WTC11 (cell line): ENCODE measurements at regions not wholly inside any gene's neighbourhood (a gene's known extent, or its start where the extent isn't known, plus 50 kb on each side); places are given as distances from the start of the nearest gene placed in this dataset.

ENCODE experiments used
- ATAC-seq: fragments of 200-7000 bp; cut with Tn5 transposase; 2 replicates; pipeline ENCODE4 v1.10.0; 2021; ENCODE audit warnings: mild to moderate bottlenecking, moderate library complexity
- CTCF ChIA-PET: fragments of 300-600 bp; sonication (Branson Sonifier 250); formaldehyde crosslinking; loops from one replicate; lab custom pipeline; 2021; ENCODE audit warnings: antibody characterized with exemption; lab: Charles Lee
- POLR2A ChIA-PET: fragments of 350-600 bp; sonication (Branson Sonifier 250); formaldehyde crosslinking; loops from one replicate; lab custom pipeline; 2021; ENCODE audit warnings: antibody characterized with exemption; lab: Charles Lee
- DNase-seq: peaks from one replicate; pipeline ENCODE4 v3.0.0; 2021; ENCODE audit warnings: low spot score
- H3K27ac Mint-ChIP-seq: 2 replicates; pipeline ENCODE4 v1.8.0; 2021; ENCODE audit warnings: mixed read lengths
- H3K27me3 Mint-ChIP-seq: 2 replicates; pipeline ENCODE4 v1.8.0; 2021; ENCODE audit warnings: low read depth, mild to moderate bottlenecking, moderate library complexity, mixed read lengths
- H3K36me3 Mint-ChIP-seq: 2 replicates; pipeline ENCODE4 v1.8.0; 2021; ENCODE audit warnings: mixed read lengths
- H3K4me1 Mint-ChIP-seq: 2 replicates; pipeline ENCODE4 v1.8.0; 2022; ENCODE audit warnings: mixed read lengths
- H3K4me3 Mint-ChIP-seq: 2 replicates; pipeline ENCODE4 v1.8.0; 2021; ENCODE audit warnings: mild to moderate bottlenecking, moderate library complexity, mixed read lengths
- H3K9me3 Mint-ChIP-seq: 2 replicates; pipeline ENCODE4 v1.8.0; 2021; ENCODE audit warnings: mixed read lengths
- ATF1 ChIP-seq: sonication (generic); formaldehyde crosslinking; IDR thresholded peaks from 2 replicates; pipeline ENCODE4 v1.8.1; 2023; ENCODE audit warnings: mild to moderate bottlenecking, moderate library complexity, missing genetic modification reagents
- CDX4 ChIP-seq: fragments of 250-450 bp; sonication (Bioruptor Pico); IDR thresholded peaks from 2 replicates; pipeline ENCODE4 v1.9.0; 2021; ENCODE audit warnings: moderate library complexity, mild to moderate bottlenecking, inconsistent platforms, borderline replicate concordance
- EMX1 ChIP-seq: fragments of 250-450 bp; sonication (Bioruptor Pico); IDR thresholded peaks from 2 replicates; pipeline ENCODE4 v1.8.0; 2021; ENCODE audit warnings: mild to moderate bottlenecking
- HMGA2 ChIP-seq: fragments of 250-450 bp; sonication (Bioruptor Pico); IDR thresholded peaks from 2 replicates; pipeline ENCODE4 v1.4.0; 2021; ENCODE audit warnings: mild to moderate bottlenecking, moderate library complexity
- IRF1 ChIP-seq: sonication (generic); formaldehyde crosslinking; IDR thresholded peaks from 2 replicates; pipeline ENCODE4 v1.8.0; 2023; ENCODE audit warnings: missing genetic modification reagents
- NR1H2 ChIP-seq: sonication (generic); formaldehyde crosslinking; IDR thresholded peaks from 2 replicates; pipeline ENCODE4 v1.9.0; 2021; ENCODE audit warnings: mild to moderate bottlenecking, moderate library complexity, missing genetic modification reagents
- RORB ChIP-seq: fragments of 250-450 bp; sonication (Bioruptor Pico); IDR thresholded peaks from 2 replicates; pipeline ENCODE4 v1.9.0; 2021; ENCODE audit warnings: mild to moderate bottlenecking
- SMAD3 ChIP-seq: sonication (generic); formaldehyde crosslinking; IDR thresholded peaks from 2 replicates; pipeline ENCODE4 v1.8.0; 2022; ENCODE audit warnings: missing genetic modification reagents, mild to moderate bottlenecking, borderline replicate concordance
- SOX15 ChIP-seq: fragments of 250-450 bp; sonication (Bioruptor Pico); IDR thresholded peaks from 2 replicates; pipeline ENCODE4 v1.9.0; 2021; ENCODE audit warnings: mild to moderate bottlenecking
- ZMAT4 ChIP-seq: fragments of 250-450 bp; sonication (Bioruptor Pico); IDR thresholded peaks from 2 replicates; pipeline ENCODE4 v1.9.0; 2021; ENCODE audit warnings: mild to moderate bottlenecking
- ZNF532 ChIP-seq: fragments of 250-450 bp; sonication (Bioruptor Pico); IDR thresholded peaks from 2 replicates; pipeline ENCODE4 v1.9.0; 2021; ENCODE audit warnings: mild to moderate bottlenecking, borderline replicate concordance
- ZNF671 ChIP-seq: fragments of 250-450 bp; sonication (Bioruptor Pico); IDR thresholded peaks from 2 replicates; pipeline ENCODE4 v1.8.0; 2021; ENCODE audit warnings: mild to moderate bottlenecking
- TF ChIP-seq, protein P1 (sequence below): sonication (generic); formaldehyde crosslinking; conservative IDR thresholded peaks from 2 replicates; pipeline ENCODE4 v1.8.1; 2023; ENCODE audit warnings: mild to moderate bottlenecking, low read depth, missing genetic modification reagents, moderate library complexity
- TF ChIP-seq, protein P2 (sequence below): sonication (generic); formaldehyde crosslinking; IDR thresholded peaks from 2 replicates; pipeline ENCODE4 v1.8.0; 2022; ENCODE audit warnings: mild to moderate bottlenecking, missing genetic modification reagents
- TF ChIP-seq, protein P3 (sequence below): sonication (generic); formaldehyde crosslinking; IDR thresholded peaks from 2 replicates; pipeline ENCODE4 v1.8.0; 2022; ENCODE audit warnings: mild to moderate bottlenecking, missing genetic modification reagents
- TF ChIP-seq, protein P4 (sequence below): sonication (generic); formaldehyde crosslinking; IDR thresholded peaks from 2 replicates; pipeline ENCODE4 v1.8.1; 2023; ENCODE audit warnings: mild to moderate bottlenecking, missing genetic modification reagents, moderate library complexity

GRCh38 chr3:135636596-135636995 lies 328.9 kb upstream of the PPP2R3A start:
- Mint-ChIP-seq H3K27ac (no peak overlapping the region), H3K9me3 (no peaks in the 10 kb centered on the region), H3K4me3 (no peak overlapping the region), H3K36me3 (no peaks in the 10 kb centered on the region), H3K27me3 (no peaks in the 10 kb centered on the region), H3K4me1 (no peaks in the 10 kb centered on the region)
- CTCF ChIA-PET: no interaction called here
- POLR2A ChIA-PET: no interaction called here
- TF ChIP-seq IRF1 (CRISPR knock-in tag) (no peak), CDX4 (CRISPR knock-in tag) (no peak), ATF1 (no peak), RORB (no peak), ZNF671 (CRISPR knock-in tag) (no peak)
- TF ChIP-seq, protein P1, sequence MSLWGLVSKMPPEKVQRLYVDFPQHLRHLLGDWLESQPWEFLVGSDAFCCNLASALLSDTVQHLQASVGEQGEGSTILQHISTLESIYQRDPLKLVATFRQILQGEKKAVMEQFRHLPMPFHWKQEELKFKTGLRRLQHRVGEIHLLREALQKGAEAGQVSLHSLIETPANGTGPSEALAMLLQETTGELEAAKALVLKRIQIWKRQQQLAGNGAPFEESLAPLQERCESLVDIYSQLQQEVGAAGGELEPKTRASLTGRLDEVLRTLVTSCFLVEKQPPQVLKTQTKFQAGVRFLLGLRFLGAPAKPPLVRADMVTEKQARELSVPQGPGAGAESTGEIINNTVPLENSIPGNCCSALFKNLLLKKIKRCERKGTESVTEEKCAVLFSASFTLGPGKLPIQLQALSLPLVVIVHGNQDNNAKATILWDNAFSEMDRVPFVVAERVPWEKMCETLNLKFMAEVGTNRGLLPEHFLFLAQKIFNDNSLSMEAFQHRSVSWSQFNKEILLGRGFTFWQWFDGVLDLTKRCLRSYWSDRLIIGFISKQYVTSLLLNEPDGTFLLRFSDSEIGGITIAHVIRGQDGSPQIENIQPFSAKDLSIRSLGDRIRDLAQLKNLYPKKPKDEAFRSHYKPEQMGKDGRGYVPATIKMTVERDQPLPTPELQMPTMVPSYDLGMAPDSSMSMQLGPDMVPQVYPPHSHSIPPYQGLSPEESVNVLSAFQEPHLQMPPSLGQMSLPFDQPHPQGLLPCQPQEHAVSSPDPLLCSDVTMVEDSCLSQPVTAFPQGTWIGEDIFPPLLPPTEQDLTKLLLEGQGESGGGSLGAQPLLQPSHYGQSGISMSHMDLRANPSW (CRISPR knock-in tag): no peak
- ATAC-seq (no peak), DNase-seq (no peak)

GRCh38 chr3:135637013-135637412 lies 328.5 kb upstream of the PPP2R3A start:
- Mint-ChIP-seq H3K27ac (no peak overlapping the region), H3K4me3 (no peak overlapping the region), H3K4me1 (no peaks in the 10 kb centered on the region), H3K36me3 (no peaks in the 10 kb centered on the region), H3K27me3 (no peaks in the 10 kb centered on the region), H3K9me3 (no peaks in the 10 kb centered on the region)
- no peak for DNase-seq
- ChIA-PET CTCF (no interaction called here), POLR2A (no interaction called here)
- TF ChIP-seq ATF1 (no peak), NR1H2 (CRISPR knock-in tag) (no peak), ZNF532 (no peak), EMX1 (CRISPR knock-in tag) (no peak)
- TF ChIP-seq, protein P2, sequence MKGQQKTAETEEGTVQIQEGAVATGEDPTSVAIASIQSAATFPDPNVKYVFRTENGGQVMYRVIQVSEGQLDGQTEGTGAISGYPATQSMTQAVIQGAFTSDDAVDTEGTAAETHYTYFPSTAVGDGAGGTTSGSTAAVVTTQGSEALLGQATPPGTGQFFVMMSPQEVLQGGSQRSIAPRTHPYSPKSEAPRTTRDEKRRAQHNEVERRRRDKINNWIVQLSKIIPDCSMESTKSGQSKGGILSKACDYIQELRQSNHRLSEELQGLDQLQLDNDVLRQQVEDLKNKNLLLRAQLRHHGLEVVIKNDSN (CRISPR knock-in tag): no peak
- no peak for ATAC-seq

DNA sequence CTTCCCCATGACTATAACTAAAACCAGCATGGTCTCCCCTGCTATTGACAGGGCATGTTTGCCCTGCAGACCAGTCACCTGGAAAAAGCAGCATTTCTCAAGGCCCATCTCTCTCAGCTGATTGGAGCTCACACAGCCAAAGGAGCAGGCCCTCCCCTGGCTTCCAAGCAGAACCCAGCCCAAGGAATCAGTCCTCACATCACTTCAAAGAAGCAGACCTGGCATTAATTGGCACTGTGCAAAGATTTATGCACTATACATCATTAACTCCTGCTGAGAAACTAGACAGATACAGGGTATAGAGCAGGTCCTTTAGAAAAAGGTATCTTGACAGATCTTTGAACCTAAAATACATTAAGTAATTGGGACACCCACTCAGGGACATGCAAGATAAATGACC lies 323.8 kb upstream of the PPP2R3A start:
- Mint-ChIP-seq H3K4me3 (no peak overlapping the region), H3K9me3 (peaks cover 8% of the 10 kb centered on the region), H3K4me1 (no peaks in the 10 kb centered on the region), H3K27ac (no peak overlapping the region), H3K36me3 (peaks cover 6% of the 10 kb centered on the region; the same call in 1 of the 2 replicates), H3K27me3 (peaks cover 1% of the 10 kb centered on the region; the same call in 1 of the 2 replicates)
- ChIA-PET CTCF (no interaction called here), POLR2A (no interaction called here)
- TF ChIP-seq, protein P3, sequence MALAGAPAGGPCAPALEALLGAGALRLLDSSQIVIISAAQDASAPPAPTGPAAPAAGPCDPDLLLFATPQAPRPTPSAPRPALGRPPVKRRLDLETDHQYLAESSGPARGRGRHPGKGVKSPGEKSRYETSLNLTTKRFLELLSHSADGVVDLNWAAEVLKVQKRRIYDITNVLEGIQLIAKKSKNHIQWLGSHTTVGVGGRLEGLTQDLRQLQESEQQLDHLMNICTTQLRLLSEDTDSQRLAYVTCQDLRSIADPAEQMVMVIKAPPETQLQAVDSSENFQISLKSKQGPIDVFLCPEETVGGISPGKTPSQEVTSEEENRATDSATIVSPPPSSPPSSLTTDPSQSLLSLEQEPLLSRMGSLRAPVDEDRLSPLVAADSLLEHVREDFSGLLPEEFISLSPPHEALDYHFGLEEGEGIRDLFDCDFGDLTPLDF (CRISPR knock-in tag): no peak
- TF ChIP-seq HMGA2 (CRISPR knock-in tag) (no peak), ZMAT4 (CRISPR knock-in tag) (no peak), SMAD3 (no peak), SOX15 (CRISPR knock-in tag) (no peak)
- TF ChIP-seq, protein P4, sequence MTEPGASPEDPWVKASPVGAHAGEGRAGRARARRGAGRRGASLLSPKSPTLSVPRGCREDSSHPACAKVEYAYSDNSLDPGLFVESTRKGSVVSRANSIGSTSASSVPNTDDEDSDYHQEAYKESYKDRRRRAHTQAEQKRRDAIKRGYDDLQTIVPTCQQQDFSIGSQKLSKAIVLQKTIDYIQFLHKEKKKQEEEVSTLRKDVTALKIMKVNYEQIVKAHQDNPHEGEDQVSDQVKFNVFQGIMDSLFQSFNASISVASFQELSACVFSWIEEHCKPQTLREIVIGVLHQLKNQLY (CRISPR knock-in tag): no peak
- DNase-seq: no peak
- no peak for ATAC-seq
